DOHH2 (cell line): ENCODE measurements at regions not wholly inside any gene's neighbourhood (a gene's known extent, or its start where the extent isn't known, plus 50 kb on each side); places are given as distances from the start of the nearest gene placed in this dataset.

Source experiments
- EZH2phosphoT487 ChIP-seq: fragments of 200-600 bp; sonication (generic); IDR thresholded peaks from 2 replicates; pipeline ENCODE4 v1.6.1; 2017; ENCODE audit warnings: borderline replicate concordance, mild to moderate bottlenecking, antibody characterized with exemption, low read length, moderate library complexity, mixed read lengths
- TF ChIP-seq, protein P1 (sequence below): fragments of 200-600 bp; sonication (generic); IDR thresholded peaks from one replicate; pipeline ENCODE4 v1.5.1; 2014; ENCODE audit warnings: antibody characterized with exemption, mild to moderate bottlenecking, low read depth, low read length; ENCODE audit not compliant: poor library complexity, severe bottlenecking

DNA sequence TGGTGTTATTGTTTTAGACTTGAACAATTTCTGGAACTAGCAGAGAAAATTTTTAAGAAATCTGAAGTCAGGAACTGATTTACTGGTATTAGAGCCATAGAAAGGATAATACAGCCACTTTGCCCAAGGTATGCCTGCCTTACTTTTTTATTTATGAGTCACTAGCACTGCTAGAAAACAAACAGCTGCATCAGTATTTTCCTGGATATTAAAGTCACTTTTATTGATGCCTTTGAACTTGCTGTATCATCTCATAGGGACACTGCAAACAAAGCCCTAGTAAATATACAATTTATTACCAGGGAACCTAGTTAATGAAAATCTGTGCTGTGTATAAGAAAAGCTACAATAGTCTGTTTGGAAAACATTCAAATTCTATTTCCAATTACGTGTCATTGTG, 490.8 kb upstream of the TMPRSS15 start:
- TF ChIP-seq, protein P1, sequence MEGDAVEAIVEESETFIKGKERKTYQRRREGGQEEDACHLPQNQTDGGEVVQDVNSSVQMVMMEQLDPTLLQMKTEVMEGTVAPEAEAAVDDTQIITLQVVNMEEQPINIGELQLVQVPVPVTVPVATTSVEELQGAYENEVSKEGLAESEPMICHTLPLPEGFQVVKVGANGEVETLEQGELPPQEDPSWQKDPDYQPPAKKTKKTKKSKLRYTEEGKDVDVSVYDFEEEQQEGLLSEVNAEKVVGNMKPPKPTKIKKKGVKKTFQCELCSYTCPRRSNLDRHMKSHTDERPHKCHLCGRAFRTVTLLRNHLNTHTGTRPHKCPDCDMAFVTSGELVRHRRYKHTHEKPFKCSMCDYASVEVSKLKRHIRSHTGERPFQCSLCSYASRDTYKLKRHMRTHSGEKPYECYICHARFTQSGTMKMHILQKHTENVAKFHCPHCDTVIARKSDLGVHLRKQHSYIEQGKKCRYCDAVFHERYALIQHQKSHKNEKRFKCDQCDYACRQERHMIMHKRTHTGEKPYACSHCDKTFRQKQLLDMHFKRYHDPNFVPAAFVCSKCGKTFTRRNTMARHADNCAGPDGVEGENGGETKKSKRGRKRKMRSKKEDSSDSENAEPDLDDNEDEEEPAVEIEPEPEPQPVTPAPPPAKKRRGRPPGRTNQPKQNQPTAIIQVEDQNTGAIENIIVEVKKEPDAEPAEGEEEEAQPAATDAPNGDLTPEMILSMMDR = no peak
- no peak for TF ChIP-seq EZH2phosphoT487
